Right lobe of liver (tissue), 6 donors: ENCODE measurements at regions not wholly inside any gene's neighbourhood (a gene's known extent, or its start where the extent isn't known, plus 50 kb on each side); places are given as distances from the start of the nearest gene placed in this dataset.
"Not testable (repeated sequence)": the region's sequence is repeated elsewhere in the genome, so short reads cannot be mapped to it uniquely, and the experiment has no call there.

Experiments used
- ATAC-seq, 4 donors: fragments of 200-7000 bp; cut with Tn5 transposase; one replicate each; pipeline ENCODE4 v1.9.1; 2020; ENCODE audit warnings: mild to moderate bottlenecking in 4 of 4, moderate library complexity in 4 of 4
- DNase-seq, 3 donors: peaks; one replicate each; pipeline ENCODE4 v3.0.0-alpha.2; 2020
- H3K27ac ChIP-seq, 3 donors: fragments of 200-600 bp; one replicate each; pipeline ENCODE4 v1.8.0; 2022
- H3K27me3 ChIP-seq, 2 donors: fragments of 200-600 bp; one replicate each; pipeline ENCODE4 v1.8.0; 2022
- H3K36me3 ChIP-seq, 4 donors: fragments of 200-600 bp; sonication (generic) in 1 of 4; one replicate each; pipeline versions ENCODE4 v1.5.1 to v1.8.0; 2017 to 2022; ENCODE audit warnings: control low read depth in 1 of 4
- H3K4me1 ChIP-seq, 4 donors: fragments of 200-600 bp; sonication (generic) in 1 of 4; one replicate each; pipeline versions ENCODE4 v1.5.1 to v1.8.0; 2017 to 2022; ENCODE audit warnings: control low read depth in 1 of 4
- H3K4me3 ChIP-seq, 3 donors: fragments of 200-600 bp; one replicate each; pipeline ENCODE4 v1.8.0; 2022
- H3K9me3 ChIP-seq, 4 donors: fragments of 200-600 bp; sonication (generic) in 1 of 4; one replicate each; pipeline versions ENCODE4 v1.5.1 to v1.8.0; 2017 to 2022; ENCODE audit warnings: control low read depth in 1 of 4
- POLR2A ChIP-seq: fragments of 450-650 bp; IDR thresholded peaks from one replicate; pipeline ENCODE4 v1.6.1; 2017; ENCODE audit warnings: antibody characterized with exemption, mild to moderate bottlenecking
- WGBS: methylation state at CpG from one replicate; pipeline ENCODE4 v1.1.6; 2018; ENCODE audit warnings: low coverage, low lambda C conversion rate; ENCODE audit not compliant: insufficient coverage; ENCODE audit errors: missing lambda C conversion rate; 5-methylcytosine and 5-hydroxymethylcytosine counted together
- intact Hi-C, 2 donors: fragments of 100-400 bp; cut with DNase I; formaldehyde crosslinking; loops; one replicate each; pipeline versions ENCODE4 v1.11.2 to v1.14.1; 2022
- TF ChIP-seq, protein P1 (sequence below), 4 donors: fragments of 200-600 bp in 3 of 4; fragments of 450-650 bp in 1 of 4; IDR thresholded peaks; one replicate each; pipeline versions ENCODE4 v1.5.1 to v1.8.0; 2016 to 2022; ENCODE audit warnings: antibody characterized with exemption in 4 of 4, mild to moderate bottlenecking in 2 of 4
- donor health status: DM: no; HTN: yes; CAD: no.
- donor health status: DM: no; HTN: no; CAD: no.
- donor health status: DM: no; HTN: no; CAD: no.
- donor health status: DM: no; HTN: yes; CAD: no.
- donor health status: DM: no; HTN: yes; CAD: no.

DNA sequence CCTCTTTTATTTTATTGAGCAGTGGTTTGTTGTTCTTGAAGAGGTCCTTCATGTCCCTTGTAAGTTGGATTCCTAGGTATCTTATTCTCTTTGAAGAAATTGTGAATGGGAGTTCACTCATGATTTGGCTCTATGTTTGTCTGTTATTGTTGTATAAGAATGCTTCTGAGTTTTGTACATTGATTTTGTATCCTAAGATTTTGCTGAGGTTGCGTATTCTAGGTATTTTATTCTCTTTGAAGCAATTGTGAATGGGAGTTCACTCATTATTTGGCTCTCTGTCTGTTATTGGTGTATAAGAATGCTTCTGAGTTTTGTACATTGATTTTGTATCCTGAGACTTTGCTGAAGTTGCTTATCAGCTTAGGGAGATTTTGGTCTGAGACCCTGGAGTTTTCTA, 193.5 kb upstream of the EIF1AY start:
- H3K9me3 ChIP-seq, H3K4me3 ChIP-seq, H3K27me3 ChIP-seq, H3K36me3 ChIP-seq, ATAC-seq, H3K4me1 ChIP-seq, DNase-seq, intact Hi-C loops, H3K27ac ChIP-seq: not testable (repeated sequence)
- no CpG with 5 or more reads among the region's 1 CpG for WGBS

DNA sequence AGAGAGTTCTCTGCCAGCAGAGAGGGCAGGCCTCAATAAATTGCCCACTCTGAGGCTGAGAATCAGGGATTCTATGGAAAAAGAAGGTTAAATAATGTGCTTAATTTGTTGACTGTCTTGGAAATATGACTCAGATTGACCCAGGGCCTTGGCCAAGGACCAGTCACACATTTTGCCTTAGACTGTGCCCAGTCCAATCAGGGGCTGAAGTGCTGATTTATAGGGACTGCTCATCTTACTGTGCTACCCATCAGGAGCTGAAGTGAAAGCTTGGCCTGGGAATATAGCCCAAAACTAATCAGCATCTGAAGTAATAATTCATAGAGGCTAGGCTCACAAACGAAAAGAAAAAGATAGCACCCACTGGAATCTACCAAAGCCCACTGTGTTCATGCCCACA, 167.4 kb upstream of the EIF1AY start:
- H3K27me3 ChIP-seq = no peaks in the 10 kb centered on the region
- DNase-seq (no peak), ATAC-seq (no peak)
- H3K27ac ChIP-seq = no peak overlapping the region
- no peak overlapping the region for H3K4me3 ChIP-seq
- H3K9me3 ChIP-seq = no peaks in the 10 kb centered on the region
- no peak for TF ChIP-seq POLR2A
- TF ChIP-seq, protein P1, sequence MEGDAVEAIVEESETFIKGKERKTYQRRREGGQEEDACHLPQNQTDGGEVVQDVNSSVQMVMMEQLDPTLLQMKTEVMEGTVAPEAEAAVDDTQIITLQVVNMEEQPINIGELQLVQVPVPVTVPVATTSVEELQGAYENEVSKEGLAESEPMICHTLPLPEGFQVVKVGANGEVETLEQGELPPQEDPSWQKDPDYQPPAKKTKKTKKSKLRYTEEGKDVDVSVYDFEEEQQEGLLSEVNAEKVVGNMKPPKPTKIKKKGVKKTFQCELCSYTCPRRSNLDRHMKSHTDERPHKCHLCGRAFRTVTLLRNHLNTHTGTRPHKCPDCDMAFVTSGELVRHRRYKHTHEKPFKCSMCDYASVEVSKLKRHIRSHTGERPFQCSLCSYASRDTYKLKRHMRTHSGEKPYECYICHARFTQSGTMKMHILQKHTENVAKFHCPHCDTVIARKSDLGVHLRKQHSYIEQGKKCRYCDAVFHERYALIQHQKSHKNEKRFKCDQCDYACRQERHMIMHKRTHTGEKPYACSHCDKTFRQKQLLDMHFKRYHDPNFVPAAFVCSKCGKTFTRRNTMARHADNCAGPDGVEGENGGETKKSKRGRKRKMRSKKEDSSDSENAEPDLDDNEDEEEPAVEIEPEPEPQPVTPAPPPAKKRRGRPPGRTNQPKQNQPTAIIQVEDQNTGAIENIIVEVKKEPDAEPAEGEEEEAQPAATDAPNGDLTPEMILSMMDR (IDR thresholded peaks at IDR 0.05) = no peak
- intact Hi-C loops = no loop called here
- no CpG with 5 or more reads among the region's 1 CpG for WGBS
- H3K36me3 ChIP-seq = no peaks in the 10 kb centered on the region
- H3K4me1 ChIP-seq = no peaks in the 10 kb centered on the region

DNA sequence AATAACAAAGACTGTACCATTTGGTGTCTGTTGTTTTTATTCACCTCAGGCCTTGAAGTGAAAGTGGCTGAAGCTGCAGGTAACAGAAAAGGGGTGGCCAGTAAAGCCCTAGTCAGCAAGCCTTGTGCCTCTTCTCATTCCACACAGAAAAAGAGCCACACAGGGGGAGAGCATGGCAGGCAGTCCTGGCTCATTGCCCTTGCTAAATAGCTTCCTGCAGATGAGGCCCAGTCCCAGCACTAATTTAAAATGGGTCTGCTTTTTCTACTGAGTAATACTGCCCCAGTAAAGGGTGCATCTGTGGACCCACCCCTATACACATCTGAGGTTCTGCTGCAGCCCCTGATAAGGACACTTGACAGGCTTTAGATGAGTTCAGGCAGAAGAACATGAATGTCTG, 152.8 kb upstream of the EIF1AY start:
- no peaks in the 10 kb centered on the region for H3K27me3 ChIP-seq
- H3K4me3 ChIP-seq = no peak overlapping the region
- no peaks in the 10 kb centered on the region for H3K4me1 ChIP-seq
- no peaks in the 10 kb centered on the region for H3K9me3 ChIP-seq
- ATAC-seq (no peak), DNase-seq (no peak)
- intact Hi-C loops = no loop called here
- no peak overlapping the region for H3K27ac ChIP-seq
- no peaks in the 10 kb centered on the region for H3K36me3 ChIP-seq
- TF ChIP-seq, protein P1 (IDR thresholded peaks at IDR 0.05) = no peak
- no peak for TF ChIP-seq POLR2A

DNA sequence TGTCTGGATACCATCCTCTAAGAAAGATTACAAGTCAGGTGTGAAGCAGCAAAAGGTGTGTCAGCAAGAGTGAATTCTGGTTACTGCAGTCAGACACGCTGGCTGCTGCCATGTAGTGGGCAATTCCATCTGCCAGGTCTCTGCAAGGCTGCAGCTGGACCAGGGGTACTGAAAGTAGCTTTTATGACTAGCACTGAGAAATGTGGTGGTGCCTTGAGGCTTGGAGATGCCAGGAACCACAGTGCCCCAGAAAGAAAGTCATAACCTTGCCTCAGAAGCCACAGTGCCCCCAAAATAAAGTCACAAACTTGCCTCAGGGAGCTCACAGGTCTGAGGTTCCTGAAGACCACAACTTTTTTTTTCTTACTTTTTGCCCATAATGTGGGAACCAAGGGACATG, 141.9 kb upstream of the EIF1AY start:
- TF ChIP-seq, protein P1 (IDR thresholded peaks at IDR 0.05) = no peak
- no peak for TF ChIP-seq POLR2A
- intact Hi-C loops = no loop called here
- no peaks in the 10 kb centered on the region for H3K9me3 ChIP-seq
- no peaks in the 10 kb centered on the region for H3K4me1 ChIP-seq
- H3K27ac ChIP-seq = no peak overlapping the region
- no peak overlapping the region for H3K4me3 ChIP-seq
- no peaks in the 10 kb centered on the region for H3K27me3 ChIP-seq
- H3K36me3 ChIP-seq = no peaks in the 10 kb centered on the region
- ATAC-seq = no peak
- DNase-seq = no peak
- WGBS = no CpG with 5 or more reads among the region's 1 CpG

DNA sequence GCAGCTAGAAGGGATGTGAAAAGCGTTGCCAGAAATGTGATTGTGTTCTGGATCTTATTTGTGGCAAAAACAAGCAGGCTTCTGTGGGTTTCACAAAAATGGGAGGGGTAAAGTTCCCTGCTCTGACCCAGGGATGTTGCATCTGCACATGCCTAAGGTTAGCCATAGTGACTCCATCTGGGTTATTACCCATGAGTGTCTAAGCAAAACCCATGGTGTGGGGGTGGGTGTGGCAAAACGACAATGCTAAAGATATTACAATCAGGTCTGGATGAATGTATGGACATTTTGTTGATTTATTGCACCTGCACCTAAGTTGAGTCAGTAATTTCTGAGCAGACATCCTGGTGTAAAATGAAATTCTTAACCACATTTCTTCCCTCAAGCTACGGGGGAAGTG, 131.4 kb upstream of the EIF1AY start:
- Histone ChIP-seq H3K9me3 (no peaks in the 10 kb centered on the region), H3K27me3 (no peaks in the 10 kb centered on the region), H3K4me1 (no peaks in the 10 kb centered on the region), H3K36me3 (no peaks in the 10 kb centered on the region), H3K4me3 (no peak overlapping the region), H3K27ac (no peak overlapping the region)
- WGBS = no CpG with 5 or more reads among the region's 3 CpGs
- intact Hi-C loops = no loop called here
- DNase-seq (no peak), ATAC-seq (no peak)
- TF ChIP-seq, protein P1 (IDR thresholded peaks at IDR 0.05) = no peak
- TF ChIP-seq POLR2A = no peak
